Neural progenitor cell (in vitro differentiated cells): ENCODE measurements at regions not wholly inside any gene's neighbourhood (a gene's known extent, or its start where the extent isn't known, plus 50 kb on each side); places are given as distances from the start of the nearest gene placed in this dataset.
A peak's percentile ranks its signal among the peaks of the same experiment; 100 is the strongest.

ENCODE experiments used
- DNase-seq: peaks from one replicate; pipeline ENCODE4 v3.0.0-alpha.2; 2016; ENCODE audit warnings: low spot score
- H2AFZ ChIP-seq: fragments of 200-600 bp; sonication (generic); replicated peaks from 2 replicates; pipeline ENCODE4 v1.6.1; 2016; ENCODE audit warnings: antibody characterized with exemption
- H3F3A ChIP-seq: fragments of 200-600 bp; sonication (generic); 2 replicates; pipeline ENCODE4 v1.6.1; 2016; ENCODE audit warnings: antibody characterized with exemption, low read depth
- H3K27ac ChIP-seq: fragments of 200-600 bp; sonication (generic); 2 replicates; pipeline ENCODE4 v1.5.1; 2016; ENCODE audit warnings: mild to moderate bottlenecking
- H3K27me3 ChIP-seq: fragments of 200-600 bp; sonication (generic); 2 replicates; pipeline ENCODE4 v1.6.1; 2016; ENCODE audit warnings: mild to moderate bottlenecking, moderate library complexity
- H3K36me3 ChIP-seq: fragments of 200-600 bp; sonication (generic); 2 replicates; pipeline ENCODE4 v1.5.1; 2016
- H3K4me1 ChIP-seq: fragments of 200-600 bp; sonication (generic); 2 replicates; pipeline ENCODE4 v1.6.1; 2016; ENCODE audit warnings: mixed run types
- H3K4me2 ChIP-seq: fragments of 200-600 bp; sonication (generic); 2 replicates; pipeline ENCODE4 v1.6.1; 2016
- H3K4me3 ChIP-seq: fragments of 200-600 bp; sonication (generic); 2 replicates; pipeline ENCODE4 v1.5.1; 2016
- H3K79me2 ChIP-seq: fragments of 200-600 bp; sonication (generic); 2 replicates; pipeline ENCODE4 v1.6.1; 2016; ENCODE audit warnings: low read depth
- H3K9ac ChIP-seq: fragments of 200-600 bp; sonication (generic); 2 replicates; pipeline ENCODE4 v1.6.1; 2016
- H3K9me3 ChIP-seq: fragments of 200-600 bp; sonication (generic); 2 replicates; pipeline ENCODE4 v1.5.1; 2016; ENCODE audit warnings: low read depth
- H4K20me1 ChIP-seq: fragments of 200-600 bp; sonication (generic); 2 replicates; pipeline ENCODE4 v1.6.1; 2016; ENCODE audit warnings: low read depth
- H3K27ac Mint-ChIP-seq: 3 replicates; pipeline ENCODE4 v1.8.0; 2021; ENCODE audit warnings: mixed read lengths
- H3K27me3 Mint-ChIP-seq: 2 replicates; pipeline ENCODE4 v1.8.0; 2022; ENCODE audit warnings: low read depth, mild to moderate bottlenecking, inconsistent platforms, moderate library complexity, mixed read lengths; ENCODE audit not compliant: insufficient read depth
- H3K36me3 Mint-ChIP-seq: 3 replicates; pipeline ENCODE4 v1.8.0; 2021; ENCODE audit warnings: mixed read lengths
- H3K4me1 Mint-ChIP-seq: 3 replicates; pipeline ENCODE4 v1.8.0; 2021; ENCODE audit warnings: mixed read lengths
- H3K4me3 Mint-ChIP-seq: 3 replicates; pipeline ENCODE4 v1.8.0; 2021; ENCODE audit warnings: mild to moderate bottlenecking, moderate library complexity, mixed read lengths
- H3K9me3 Mint-ChIP-seq: 3 replicates; pipeline ENCODE4 v1.8.0; 2020; ENCODE audit warnings: mixed read lengths
- CTCF ChIP-seq: fragments of 200-600 bp; sonication (generic); IDR thresholded peaks from 2 replicates; pipeline ENCODE4 v1.5.1; 2017; ENCODE audit warnings: antibody characterized with exemption, mild to moderate bottlenecking
- EZH2 ChIP-seq: fragments of 200-600 bp; sonication (generic); IDR thresholded peaks from 2 replicates; pipeline ENCODE4 v1.6.1; 2017; ENCODE audit warnings: antibody characterized with exemption, mild to moderate bottlenecking, moderate library complexity
- EZH2phosphoT487 ChIP-seq: fragments of 200-600 bp; sonication (generic); IDR thresholded peaks from 2 replicates; pipeline ENCODE4 v1.6.1; 2017; ENCODE audit warnings: antibody characterized with exemption

GRCh38 chr5:25552871-25553481 is 908.2 kb upstream of the CDH10 start:
- Mint-ChIP-seq H3K27me3 (no peaks in the 10 kb centered on the region), H3K4me3 (no peak overlapping the region), H3K27ac (no peak overlapping the region), H3K36me3 (no peaks in the 10 kb centered on the region), H3K4me1 (no peaks in the 10 kb centered on the region), H3K9me3 (no peaks in the 10 kb centered on the region)
- H3K27ac ChIP-seq, result no peak overlapping the region
- no peaks in the 10 kb centered on the region for H3K27me3 ChIP-seq
- H2AFZ ChIP-seq, result no peak overlapping the region
- H3K9me3 ChIP-seq, result no peaks in the 10 kb centered on the region
- DNase-seq, result no peak
- H3F3A ChIP-seq, result no peaks in the 10 kb centered on the region
- no peaks in the 10 kb centered on the region for H4K20me1 ChIP-seq
- H3K4me2 ChIP-seq, result no peak overlapping the region
- no peaks in the 10 kb centered on the region for H3K4me1 ChIP-seq
- H3K36me3 ChIP-seq, result no peaks in the 10 kb centered on the region
- TF ChIP-seq EZH2, result no peak
- TF ChIP-seq CTCF, result no peak
- TF ChIP-seq EZH2phosphoT487, result no peak
- H3K79me2 ChIP-seq, result no peaks in the 10 kb centered on the region
- no peak overlapping the region for H3K4me3 ChIP-seq
- H3K9ac ChIP-seq, result no peak overlapping the region

GRCh38 chr5:25550793-25551192 is 906.0 kb upstream of the CDH10 start:
- no peak overlapping the region for H2AFZ ChIP-seq
- H3K4me1 Mint-ChIP-seq, result no peaks in the 10 kb centered on the region
- no peaks in the 10 kb centered on the region for H3K9me3 Mint-ChIP-seq
- no peaks in the 10 kb centered on the region for H3F3A ChIP-seq
- TF ChIP-seq EZH2phosphoT487 (no peak), EZH2 (no peak), CTCF (no peak)
- H3K4me3 ChIP-seq, result no peak overlapping the region
- no peak for DNase-seq
- no peaks in the 10 kb centered on the region for H3K9me3 ChIP-seq
- H3K36me3 Mint-ChIP-seq, result no peaks in the 10 kb centered on the region
- H3K9ac ChIP-seq, result no peak overlapping the region
- H3K4me3 Mint-ChIP-seq, result no peak overlapping the region
- H3K4me2 ChIP-seq, result no peak overlapping the region
- no peak overlapping the region for H3K27ac ChIP-seq
- no peaks in the 10 kb centered on the region for H3K27me3 Mint-ChIP-seq
- no peaks in the 10 kb centered on the region for H3K4me1 ChIP-seq
- no peaks in the 10 kb centered on the region for H4K20me1 ChIP-seq
- H3K27ac Mint-ChIP-seq, result no peak overlapping the region
- H3K27me3 ChIP-seq, result no peaks in the 10 kb centered on the region
- H3K36me3 ChIP-seq, result no peaks in the 10 kb centered on the region
- no peaks in the 10 kb centered on the region for H3K79me2 ChIP-seq

- H3K27ac Mint-ChIP-seq, result no peak overlapping the region
- Histone ChIP-seq H2AFZ (peak overlapping the region; percentile 45), H3K4me3 (no peak overlapping the region), H3K27me3 (no peaks in the 10 kb centered on the region), H3K27ac (no peak overlapping the region), H3K4me1 (no peaks in the 10 kb centered on the region), H4K20me1 (no peaks in the 10 kb centered on the region), H3K4me2 (no peak overlapping the region), H3K36me3 (no peaks in the 10 kb centered on the region), H3F3A (no peaks in the 10 kb centered on the region), H3K79me2 (no peaks in the 10 kb centered on the region), H3K9me3 (no peaks in the 10 kb centered on the region), H3K9ac (no peak overlapping the region)
- H3K36me3 Mint-ChIP-seq, result no peaks in the 10 kb centered on the region
- H3K4me3 Mint-ChIP-seq, result no peak overlapping the region
- TF ChIP-seq EZH2 (no peak), CTCF (peak; percentile 75)
- DNase-seq, result peak; percentile 73
- H3K27me3 Mint-ChIP-seq, result no peaks in the 10 kb centered on the region
- no peaks in the 10 kb centered on the region for H3K9me3 Mint-ChIP-seq
- no peaks in the 10 kb centered on the region for H3K4me1 Mint-ChIP-seq
Measured at GRCh38 chr5:25544652-25545249, 900.0 kb upstream of the CDH10 start.
